Endodermal cell (in vitro differentiated cells): ENCODE measurements at regions not wholly inside any gene's neighbourhood (a gene's known extent, or its start where the extent isn't known, plus 50 kb on each side); places are given as distances from the start of the nearest gene placed in this dataset.

Experiments used
- DNase-seq: peaks from one replicate; pipeline ENCODE4 v3.0.0-alpha.2; 2017
- H3K27ac ChIP-seq: 2 replicates; pipeline ENCODE4 v1.5.1; 2013; ENCODE audit warnings: mild to moderate bottlenecking, low read depth, low read length, moderate library complexity
- H3K27me3 ChIP-seq: 2 replicates; pipeline ENCODE4 v1.6.1; 2013; ENCODE audit warnings: mild to moderate bottlenecking, low read length, moderate library complexity; ENCODE audit not compliant: insufficient read depth, control insufficient read depth, poor library complexity, severe bottlenecking
- H3K36me3 ChIP-seq: 2 replicates; pipeline ENCODE4 v1.7.0; 2013; ENCODE audit warnings: mild to moderate bottlenecking, low read length, moderate library complexity; ENCODE audit not compliant: control insufficient read depth, insufficient read depth
- H3K4me1 ChIP-seq: one replicate; pipeline ENCODE4 v1.7.0; 2013; ENCODE audit warnings: low read length; ENCODE audit not compliant: control insufficient read depth, insufficient read depth
- H3K4me3 ChIP-seq: 2 replicates; pipeline ENCODE4 v1.5.1; 2013; ENCODE audit warnings: mild to moderate bottlenecking, low read length, moderate library complexity
- H3K9ac ChIP-seq: 2 replicates; pipeline ENCODE4 v1.6.1; 2013; ENCODE audit warnings: mild to moderate bottlenecking, low read length, moderate library complexity; ENCODE audit not compliant: poor library complexity, severe bottlenecking; ENCODE audit errors: extremely low read depth
- H3K9me3 ChIP-seq: 2 replicates; pipeline ENCODE4 v1.6.1; 2013; ENCODE audit warnings: mild to moderate bottlenecking, low read length, moderate library complexity; ENCODE audit not compliant: control insufficient read depth
- H3K27ac Mint-ChIP-seq: 2 replicates; pipeline ENCODE4 v1.8.0; 2020; ENCODE audit warnings: mixed read lengths
- H3K27me3 Mint-ChIP-seq: 2 replicates; pipeline ENCODE4 v1.8.0; 2021; ENCODE audit warnings: mild to moderate bottlenecking, mixed read lengths; ENCODE audit not compliant: insufficient read depth
- H3K36me3 Mint-ChIP-seq: 2 replicates; pipeline ENCODE4 v1.8.0; 2020; ENCODE audit warnings: low read depth, mixed read lengths
- H3K4me1 Mint-ChIP-seq: 2 replicates; pipeline ENCODE4 v1.8.0; 2020; ENCODE audit warnings: mixed read lengths
- H3K4me3 Mint-ChIP-seq: 2 replicates; pipeline ENCODE4 v1.8.0; 2020; ENCODE audit warnings: mild to moderate bottlenecking, moderate library complexity, mixed read lengths
- H3K9me3 Mint-ChIP-seq: 2 replicates; pipeline ENCODE4 v1.8.0; 2020; ENCODE audit warnings: mild to moderate bottlenecking, mixed read lengths
- CTCF ChIP-seq: fragments of 200-600 bp; sonication (generic); conservative IDR thresholded peaks from 2 replicates; pipeline ENCODE4 v1.5.0; 2021; ENCODE audit warnings: antibody characterized with exemption, mild to moderate bottlenecking
- WGBS, 2 experiments: methylation state at CpG; one replicate each; pipeline versions ENCODE4 v1.1.5 to v1.1.7; 2013; ENCODE audit warnings: missing lambda C conversion rate in 2 of 2, mixed read lengths in 1 of 2; ENCODE audit not compliant: insufficient coverage in 1 of 2, insufficient read length in 1 of 2; 5-methylcytosine and 5-hydroxymethylcytosine counted together

DNA sequence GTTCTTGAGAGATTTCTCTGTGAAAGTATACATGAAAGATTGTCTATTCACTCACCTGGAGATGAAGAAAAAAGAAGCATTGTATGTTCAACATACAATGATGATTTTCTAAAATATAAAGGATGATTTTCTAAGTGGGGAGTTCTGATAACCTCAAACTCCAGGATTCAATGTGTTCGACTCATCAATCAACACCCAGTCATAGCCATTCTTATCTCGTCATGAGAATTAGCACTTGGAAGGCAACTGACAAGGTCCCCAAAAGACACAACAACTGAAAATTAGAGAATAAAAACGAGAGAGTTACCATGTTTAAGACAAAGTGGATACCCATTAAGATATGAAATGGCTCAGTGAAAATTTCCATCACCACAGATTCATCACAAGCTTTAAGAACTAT, 52.1 kb upstream of the SIMC1 start:
- no peak overlapping the region for H3K9ac ChIP-seq
- no peak for DNase-seq
- Mint-ChIP-seq H3K27ac (no peak overlapping the region), H3K36me3 (no peaks in the 10 kb centered on the region), H3K9me3 (no peaks in the 10 kb centered on the region), H3K27me3 (peaks cover 11% of the 10 kb centered on the region), H3K4me3 (no peak overlapping the region), H3K4me1 (peaks cover 53% of the 10 kb centered on the region)
- no peak for TF ChIP-seq CTCF
- no peak overlapping the region for H3K27ac ChIP-seq
- H3K4me1 ChIP-seq: peaks cover 30% of the 10 kb centered on the region
- H3K4me3 ChIP-seq: no peak overlapping the region
- no peaks in the 10 kb centered on the region for H3K9me3 ChIP-seq
- H3K36me3 ChIP-seq: no peaks in the 10 kb centered on the region
- H3K27me3 ChIP-seq: no peaks in the 10 kb centered on the region
- WGBS, 2 experiments: 70% methylated on average over 3 of the region's 3 CpGs; no CpG with 5 or more reads in 1 of the 2 experiments

- Mint-ChIP-seq H3K4me3 (no peak overlapping the region), H3K36me3 (no peaks in the 10 kb centered on the region), H3K27me3 (peaks cover 9% of the 10 kb centered on the region), H3K4me1 (peaks cover 47% of the 10 kb centered on the region), H3K9me3 (no peaks in the 10 kb centered on the region), H3K27ac (peak overlapping the region; percentile 15)
- Histone ChIP-seq H3K4me1 (peaks cover 30% of the 10 kb centered on the region), H3K27me3 (no peaks in the 10 kb centered on the region), H3K4me3 (no peak overlapping the region), H3K9me3 (no peaks in the 10 kb centered on the region), H3K27ac (no peak overlapping the region), H3K9ac (peak overlapping the region; percentile 32), H3K36me3 (no peaks in the 10 kb centered on the region)
- 66 to 76% methylated on average over 10 to 17 of the region's 17 CpGs for WGBS, 2 experiments
- TF ChIP-seq CTCF: no peak
- DNase-seq: peak; percentile 76
Measured at GRCh38 chr5:176187276-176188062, 50.8 kb upstream of the SIMC1 start.

- WGBS, 2 experiments: 96% methylated on average over 7 of the region's 7 CpGs
- H3K27ac ChIP-seq: no peak overlapping the region
Measured at GRCh38 chr5:176188085-176188484, 50.1 kb upstream of the SIMC1 start.

More at GRCh38 chr5:176188085-176188484, 50.1 kb upstream of the SIMC1 start:
- Histone ChIP-seq H3K9me3 (no peaks in the 10 kb centered on the region), H3K36me3 (no peaks in the 10 kb centered on the region), H3K4me3 (no peak overlapping the region), H3K4me1 (peaks cover 30% of the 10 kb centered on the region), H3K9ac (no peak overlapping the region), H3K27me3 (no peaks in the 10 kb centered on the region)
- DNase-seq: peak; percentile 38
- Mint-ChIP-seq H3K27me3 (peaks cover 9% of the 10 kb centered on the region), H3K36me3 (no peaks in the 10 kb centered on the region), H3K27ac (no peak overlapping the region), H3K4me1 (peaks cover 41% of the 10 kb centered on the region), H3K4me3 (no peak overlapping the region), H3K9me3 (no peaks in the 10 kb centered on the region)
- TF ChIP-seq CTCF: no peak
